Calu3 (cell line): ENCODE measurements at regions not wholly inside any gene's neighbourhood (a gene's known extent, or its start where the extent isn't known, plus 50 kb on each side); places are given as distances from the start of the nearest gene placed in this dataset.
"Not testable (repeated sequence)": the region's sequence is repeated elsewhere in the genome, so short reads cannot be mapped to it uniquely, and the experiment has no call there.

Experiments
- BruUV-seq: library from RNA; stranded (reverse); fragments of 400-500 nt; replicated peaks from 2 replicates; lab custom pipeline; 2021; lab: Mats Ljungman, UMichigan
- CTCF ChIA-PET: fragments of 300-600 bp; sonication (Branson Sonifier 250); formaldehyde crosslinking; loops from one replicate; lab custom pipeline; 2022; ENCODE audit warnings: antibody characterized with exemption; lab: Charles Lee
- DNase-seq: peaks from one replicate; pipeline ENCODE4 v3.0.0; 2022
- H3K27ac Mint-ChIP-seq: one replicate; pipeline ENCODE4 v1.8.0; 2022; ENCODE audit warnings: mixed read lengths; ENCODE audit not compliant: unreplicated experiment
- H3K27me3 Mint-ChIP-seq: one replicate; pipeline ENCODE4 v1.8.0; 2022; ENCODE audit warnings: mixed read lengths; ENCODE audit not compliant: unreplicated experiment
- H3K36me3 Mint-ChIP-seq: one replicate; pipeline ENCODE4 v1.8.0; 2022; ENCODE audit warnings: mild to moderate bottlenecking, moderate library complexity, mixed read lengths; ENCODE audit not compliant: insufficient read depth, unreplicated experiment
- H3K4me1 Mint-ChIP-seq: one replicate; pipeline ENCODE4 v1.8.0; 2022; ENCODE audit warnings: mild to moderate bottlenecking, low read depth, mixed read lengths; ENCODE audit not compliant: unreplicated experiment
- H3K4me3 Mint-ChIP-seq: one replicate; pipeline ENCODE4 v1.8.0; 2022; ENCODE audit warnings: mild to moderate bottlenecking, low read depth, moderate library complexity, mixed read lengths; ENCODE audit not compliant: unreplicated experiment
- H3K9me3 Mint-ChIP-seq: one replicate; pipeline ENCODE4 v1.8.0; 2022; ENCODE audit warnings: low read depth, mixed read lengths; ENCODE audit not compliant: unreplicated experiment
- CTCF ChIP-seq: fragments of 200-600 bp; IDR thresholded peaks from one replicate; pipeline ENCODE4 v1.8.0; 2022; ENCODE audit warnings: antibody characterized with exemption; ENCODE audit not compliant: unreplicated experiment
- intact Hi-C: fragments of 100-400 bp; cut with micrococcal nuclease; formaldehyde crosslinking; loops from one replicate; pipeline ENCODE4 v1.10.0; 2022; ENCODE audit not compliant: unreplicated experiment

- Mint-ChIP-seq H3K27ac (no peak overlapping the region), H3K4me3 (no peak overlapping the region), H3K9me3 (peaks cover 8% of the 10 kb centered on the region), H3K36me3 (no peaks in the 10 kb centered on the region), H3K4me1 (peaks cover 33% of the 10 kb centered on the region), H3K27me3 (no peaks in the 10 kb centered on the region)
- intact Hi-C loops, result no loop called here
- no peak for TF ChIP-seq CTCF
- CTCF ChIA-PET, result no interaction called here
- BruUV-seq, result no TSS peak
- DNase-seq, result no peak
Observed at GRCh38 chr2:14778015-14778414, 145.5 kb downstream of the LRATD1 start.

DNA sequence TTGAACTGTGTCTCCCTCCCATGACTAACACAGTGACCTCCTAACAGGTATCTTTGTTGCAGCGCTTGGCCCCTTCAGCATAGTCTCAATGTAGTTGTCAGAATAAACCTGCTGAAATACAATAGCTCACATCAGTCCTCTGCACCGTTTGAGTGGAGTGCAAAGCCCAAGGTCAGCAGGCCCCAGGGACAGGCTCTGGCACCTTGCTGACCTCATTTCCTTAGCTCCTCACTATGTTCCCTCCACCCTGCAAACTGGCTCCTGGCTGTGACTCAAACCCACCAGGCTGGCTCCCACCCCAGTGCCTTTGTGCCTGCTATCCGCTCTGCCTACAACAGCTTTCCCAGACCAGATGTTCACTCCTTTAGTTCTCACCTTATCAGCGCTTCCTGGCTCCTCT lies 146.7 kb downstream of the LRATD1 start:
- peaks cover 8% of the 10 kb centered on the region for H3K9me3 Mint-ChIP-seq
- BruUV-seq, result no TSS peak

GRCh38 chr2:14781142-14781541 lies 148.6 kb downstream of the LRATD1 start:
- H3K36me3 Mint-ChIP-seq, result no peaks in the 10 kb centered on the region
- TF ChIP-seq CTCF, result no peak
- H3K4me3 Mint-ChIP-seq, result no peak overlapping the region
- no peak overlapping the region for H3K27ac Mint-ChIP-seq
- peaks cover 8% of the 10 kb centered on the region for H3K9me3 Mint-ChIP-seq
- CTCF ChIA-PET, result no interaction called here
- no peaks in the 10 kb centered on the region for H3K27me3 Mint-ChIP-seq
- no TSS peak for BruUV-seq
- DNase-seq, result no peak
- H3K4me1 Mint-ChIP-seq, result peaks cover 33% of the 10 kb centered on the region
- intact Hi-C loops, result loop anchor here (5.0 kb wide), 1 partner anchor 46 kb away; no protein-coding TSS in a partner anchor

More for the DNA sequence above, 146.7 kb downstream of the LRATD1 start:
- H3K27me3 Mint-ChIP-seq, result no peaks in the 10 kb centered on the region
- no peak overlapping the region for H3K27ac Mint-ChIP-seq
- intact Hi-C loops, result no loop called here
- TF ChIP-seq CTCF, result no peak
- H3K4me3 Mint-ChIP-seq, result no peak overlapping the region
- peaks cover 33% of the 10 kb centered on the region for H3K4me1 Mint-ChIP-seq
- no peak for DNase-seq
- CTCF ChIA-PET, result interaction anchor here (0.6 kb wide), 1 partner anchor 373 kb away, joined by 3 read pairs; no protein-coding TSS in a partner anchor
- no peaks in the 10 kb centered on the region for H3K36me3 Mint-ChIP-seq

GRCh38 chr2:14788814-14789213 lies 156.3 kb downstream of the LRATD1 start:
- CTCF ChIA-PET, DNase-seq, intact Hi-C loops, H3K4me1 Mint-ChIP-seq, H3K9me3 Mint-ChIP-seq, H3K27ac Mint-ChIP-seq, BruUV-seq, H3K36me3 Mint-ChIP-seq, H3K4me3 Mint-ChIP-seq, H3K27me3 Mint-ChIP-seq: not testable (repeated sequence)

GRCh38 chr2:14790041-14790640 lies 157.6 kb downstream of the LRATD1 start:
- Mint-ChIP-seq H3K4me3 (no peak overlapping the region), H3K27me3 (no peaks in the 10 kb centered on the region)
- BruUV-seq, result no TSS peak

More at GRCh38 chr2:14790041-14790640, 157.6 kb downstream of the LRATD1 start:
- intact Hi-C loops, result no loop called here
- H3K4me1 Mint-ChIP-seq, result no peaks in the 10 kb centered on the region
- H3K9me3 Mint-ChIP-seq, result peaks cover 10% of the 10 kb centered on the region
- CTCF ChIA-PET, result interaction anchor here (0.6 kb wide), 1 partner anchor 1448 kb away, joined by 6 read pairs; no protein-coding TSS in a partner anchor
- no peak overlapping the region for H3K27ac Mint-ChIP-seq
- DNase-seq, result no peak
- H3K36me3 Mint-ChIP-seq, result no peaks in the 10 kb centered on the region
- TF ChIP-seq CTCF, result no peak
